ENCODE measurements at regions not wholly inside any gene's neighbourhood (a gene's known extent, or its start where the extent isn't known, plus 50 kb on each side); places are given as distances from the start of the nearest gene placed in this dataset.

GRCh38 chr18:53800171-53800570, 424.3 kb downstream of the MBD2 start:
- DNase-seq, result no peak

- DNase-seq, result no peak
Measured at GRCh38 chr18:53799134-53799533, 425.3 kb downstream of the MBD2 start.

- no peak for DNase-seq
Measured at GRCh38 chr18:53798516-53798915, 426.0 kb downstream of the MBD2 start.

- no peak for DNase-seq
Measured at GRCh38 chr18:53797998-53798495, 426.4 kb downstream of the MBD2 start.

GRCh38 chr18:53796040-53796729, 428.3 kb downstream of the MBD2 start:
- DNase-seq, result no peak

GRCh38 chr18:53795610-53796009, 428.9 kb downstream of the MBD2 start:
- DNase-seq, result no peak

GRCh38 chr18:53795061-53795460, 429.4 kb downstream of the MBD2 start:
- no peak for DNase-seq

GRCh38 chr18:53792762-53793161, 431.7 kb downstream of the MBD2 start:
- DNase-seq, result no peak

- peak; percentile 10 for DNase-seq
Measured at GRCh38 chr18:53790786-53791185, 433.7 kb downstream of the MBD2 start.

GRCh38 chr18:53789376-53790247, 434.9 kb downstream of the MBD2 start:
- no peak for DNase-seq

GRCh38 chr18:53785811-53786210, 438.7 kb downstream of the MBD2 start:
- no peak for DNase-seq

- no peak for DNase-seq
Measured at GRCh38 chr18:53784253-53784652, 440.2 kb downstream of the MBD2 start.

GRCh38 chr18:53780666-53781065, 443.8 kb downstream of the MBD2 start:
- DNase-seq, result no peak

- no peak for DNase-seq
Measured at GRCh38 chr18:53772293-53772692, 452.2 kb downstream of the MBD2 start.

GRCh38 chr18:53771664-53772063, 452.8 kb downstream of the MBD2 start:
- DNase-seq, result no peak

- DNase-seq, result no peak
Measured at GRCh38 chr18:53765211-53765610, 459.3 kb downstream of the MBD2 start.

GRCh38 chr18:53764086-53764485, 460.4 kb downstream of the MBD2 start:
- DNase-seq, result no peak

- DNase-seq, result no peak
Measured at GRCh38 chr18:53757328-53757727, 467.1 kb downstream of the MBD2 start.

GRCh38 chr18:53756610-53756972, 467.9 kb downstream of the MBD2 start:
- DNase-seq, result no peak

- no peak for DNase-seq
Measured at GRCh38 chr18:53755914-53756609, 468.4 kb downstream of the MBD2 start.

- DNase-seq, result no peak
Measured at GRCh38 chr18:53754154-53754553, 470.3 kb downstream of the MBD2 start.

- peak; percentile 57 for DNase-seq
Measured at GRCh38 chr18:53753601-53754000, 470.9 kb downstream of the MBD2 start.

GRCh38 chr18:53752781-53753367, 471.6 kb downstream of the MBD2 start:
- no peak for DNase-seq
